ENCODE measurements at regions not wholly inside any gene's neighbourhood (a gene's known extent, or its start where the extent isn't known, plus 50 kb on each side); places are given as distances from the start of the nearest gene placed in this dataset.

DNA sequence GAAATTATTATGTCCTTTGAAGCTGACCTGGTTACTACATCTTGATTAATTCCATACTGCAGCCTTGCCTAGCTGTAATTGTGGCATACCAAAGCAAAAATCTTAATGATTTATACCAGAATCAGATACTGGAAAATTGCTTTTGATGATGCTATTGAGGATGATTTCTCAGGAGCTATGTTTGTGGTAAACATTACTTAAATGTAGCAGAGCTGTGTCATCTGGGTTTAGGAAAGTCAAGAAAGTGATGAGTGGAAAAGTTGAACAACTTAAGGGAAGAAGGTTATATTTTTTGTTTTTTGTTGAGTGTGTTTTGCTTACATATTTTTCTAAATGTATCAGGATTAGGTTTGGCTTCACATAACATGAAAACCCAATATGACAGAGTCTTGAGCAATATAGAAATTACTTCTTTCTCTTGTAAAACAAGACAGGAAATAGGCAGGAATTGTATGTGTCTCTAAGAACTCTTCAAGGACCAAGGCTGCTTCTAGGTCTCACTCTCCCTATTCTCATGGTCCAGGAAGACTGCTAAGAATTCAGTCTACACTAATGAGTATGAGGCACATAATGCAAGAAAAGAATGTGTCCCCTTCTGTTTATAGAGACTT lies 87.6 kb upstream of the MTPN start:
- DNase-seq (ENCODE audit: low spot score), result no peak
- no peak for ATAC-seq (ENCODE audit: low FRiP score)
- TF ChIP-seq, protein P1, sequence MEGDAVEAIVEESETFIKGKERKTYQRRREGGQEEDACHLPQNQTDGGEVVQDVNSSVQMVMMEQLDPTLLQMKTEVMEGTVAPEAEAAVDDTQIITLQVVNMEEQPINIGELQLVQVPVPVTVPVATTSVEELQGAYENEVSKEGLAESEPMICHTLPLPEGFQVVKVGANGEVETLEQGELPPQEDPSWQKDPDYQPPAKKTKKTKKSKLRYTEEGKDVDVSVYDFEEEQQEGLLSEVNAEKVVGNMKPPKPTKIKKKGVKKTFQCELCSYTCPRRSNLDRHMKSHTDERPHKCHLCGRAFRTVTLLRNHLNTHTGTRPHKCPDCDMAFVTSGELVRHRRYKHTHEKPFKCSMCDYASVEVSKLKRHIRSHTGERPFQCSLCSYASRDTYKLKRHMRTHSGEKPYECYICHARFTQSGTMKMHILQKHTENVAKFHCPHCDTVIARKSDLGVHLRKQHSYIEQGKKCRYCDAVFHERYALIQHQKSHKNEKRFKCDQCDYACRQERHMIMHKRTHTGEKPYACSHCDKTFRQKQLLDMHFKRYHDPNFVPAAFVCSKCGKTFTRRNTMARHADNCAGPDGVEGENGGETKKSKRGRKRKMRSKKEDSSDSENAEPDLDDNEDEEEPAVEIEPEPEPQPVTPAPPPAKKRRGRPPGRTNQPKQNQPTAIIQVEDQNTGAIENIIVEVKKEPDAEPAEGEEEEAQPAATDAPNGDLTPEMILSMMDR (IDR thresholded peaks at IDR 0.05), result no peak

GRCh38 chr7:136064081-136064480 lies 86.9 kb upstream of the MTPN start:
- TF ChIP-seq, protein P1 (IDR thresholded peaks at IDR 0.05), result no peak
- ATAC-seq (ENCODE audit: low FRiP score), result no peak
- DNase-seq (ENCODE audit: low spot score), result no peak

DNA sequence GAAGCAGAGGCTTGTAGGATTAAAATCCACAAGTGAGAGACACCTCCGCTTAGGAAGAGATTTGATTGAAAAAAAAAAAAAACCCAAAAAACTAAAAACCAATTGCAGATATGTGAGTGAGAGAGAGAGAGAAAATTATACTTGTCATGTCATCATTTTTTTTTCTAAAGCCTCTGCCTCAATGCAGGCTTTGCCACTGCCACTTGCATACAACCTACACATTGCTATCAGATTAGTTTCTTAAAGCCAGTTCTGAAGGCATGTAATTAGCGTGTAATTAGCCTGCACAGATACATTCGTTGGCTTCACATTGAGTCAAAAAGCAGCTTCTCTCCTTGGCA lies 86.1 kb upstream of the MTPN start:
- DNase-seq (ENCODE audit: low spot score) (no peak), ATAC-seq (ENCODE audit: low FRiP score) (no peak)
- TF ChIP-seq, protein P1 (IDR thresholded peaks at IDR 0.05), result no peak

DNA sequence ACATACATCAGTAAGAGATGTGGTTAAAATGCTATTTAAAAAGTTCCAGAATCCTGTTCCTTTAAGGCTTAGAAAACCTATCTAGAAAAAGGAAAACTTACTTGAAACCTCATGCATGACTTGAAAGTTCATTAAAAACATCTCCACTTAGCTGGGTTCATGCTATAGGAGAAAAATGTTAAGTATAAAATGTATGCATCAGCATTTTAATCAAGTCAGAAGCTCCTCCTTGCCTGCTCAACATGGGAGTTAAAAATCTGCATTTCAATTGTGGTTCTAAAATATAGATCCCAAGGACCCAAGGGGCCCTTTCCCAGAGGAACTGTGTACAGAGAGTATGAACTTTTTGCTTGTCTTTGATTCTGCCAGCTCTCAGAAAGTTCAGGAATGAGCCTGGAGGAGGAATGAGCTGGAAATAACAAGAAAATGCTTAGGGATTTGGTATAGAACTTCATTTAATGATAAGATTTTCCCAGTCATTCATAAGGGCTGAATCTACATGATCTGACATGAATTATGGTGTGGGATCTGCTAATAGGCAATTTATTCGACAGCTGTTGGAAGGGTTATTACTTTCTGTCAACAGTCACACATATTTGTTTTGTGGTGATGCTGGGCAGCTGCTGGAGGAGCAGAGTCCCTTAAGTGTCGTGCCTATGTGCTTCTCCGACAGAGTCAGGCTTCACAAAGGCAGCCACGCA lies 85.6 kb upstream of the MTPN start:
- DNase-seq (ENCODE audit: low spot score) (no peak), ATAC-seq (ENCODE audit: low FRiP score) (no peak)
- TF ChIP-seq, protein P1 (IDR thresholded peaks at IDR 0.05), result no peak

- TF ChIP-seq, protein P1 (IDR thresholded peaks at IDR 0.05), result no peak
- DNase-seq (ENCODE audit: low spot score), result no peak
- ATAC-seq (ENCODE audit: low FRiP score), result no peak
These were observed 84.3 kb upstream of the MTPN start for GRCh38 chr7:136061433-136061832.

DNA sequence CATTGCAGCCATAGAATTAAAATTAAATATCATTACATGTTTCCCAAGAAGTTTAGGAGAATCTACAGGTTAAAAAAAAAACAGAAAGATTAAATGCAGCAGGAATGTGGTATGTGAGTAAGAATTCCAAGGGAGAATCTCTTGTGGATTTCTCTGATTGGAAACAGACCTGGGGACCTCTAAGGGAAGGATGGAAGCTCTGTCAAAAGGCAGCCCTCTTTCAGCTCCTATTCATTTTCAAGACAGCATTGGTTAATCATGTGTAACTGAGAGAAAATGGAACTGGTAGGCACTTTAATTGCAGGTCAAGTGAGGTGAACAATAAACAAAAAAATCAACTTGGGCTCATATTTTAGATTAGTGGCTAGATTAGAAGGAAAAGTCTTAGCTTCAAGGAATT lies 81.4 kb upstream of the MTPN start:
- ATAC-seq (ENCODE audit: low FRiP score), result no peak
- TF ChIP-seq, protein P1 (IDR thresholded peaks at IDR 0.05), result no peak
- DNase-seq (ENCODE audit: low spot score), result no peak

GRCh38 chr7:136057509-136057908 lies 80.3 kb upstream of the MTPN start:
- TF ChIP-seq, protein P1 (IDR thresholded peaks at IDR 0.05), result no peak
- DNase-seq (ENCODE audit: low spot score), result no peak

More at GRCh38 chr7:136057509-136057908, 80.3 kb upstream of the MTPN start:
- no peak for ATAC-seq (ENCODE audit: low FRiP score)

All from omental fat pad (tissue), 3 donors.